Stimulated activated effector memory CD8-positive, alpha-beta T cell treated with anti-CD3 and anti-CD28 coated beads, Interleukin-12 subunit alpha, Interleukin-12 subunit beta, amount 100 ng/mL, for 72 hours (primary cell): ENCODE measurements at regions not wholly inside any gene's neighbourhood (a gene's known extent, or its start where the extent isn't known, plus 50 kb on each side); places are given as distances from the start of the nearest gene placed in this dataset.
A peak's percentile ranks its signal among the peaks of the same experiment; 100 is the strongest.

Source experiments
- ATAC-seq: fragments of 150-1000 bp; cut with Tn5 transposase; 2 replicates; pipeline ENCODE4 v1.10.0; 2021
- DNase-seq, 2 donors: peaks; one replicate each; pipeline ENCODE4 v3.0.0; 2021 to 2022; ENCODE audit warnings: low spot score in 2 of 2
- H3K27ac Mint-ChIP-seq: one replicate; pipeline ENCODE4 v1.8.0; 2022; ENCODE audit warnings: mild to moderate bottlenecking, mixed read lengths
- H3K36me3 Mint-ChIP-seq: one replicate; pipeline ENCODE4 v1.8.0; 2022; ENCODE audit warnings: mild to moderate bottlenecking, mixed read lengths
- H3K4me1 Mint-ChIP-seq: one replicate; pipeline ENCODE4 v1.8.0; 2022; ENCODE audit warnings: mixed read lengths
- H3K4me3 Mint-ChIP-seq: one replicate; pipeline ENCODE4 v1.8.0; 2022; ENCODE audit warnings: mild to moderate bottlenecking, mixed read lengths
- H3K9me3 Mint-ChIP-seq: one replicate; pipeline ENCODE4 v1.8.0; 2022; ENCODE audit warnings: mixed read lengths

- ATAC-seq (no peak), DNase-seq (no peak)
- Mint-ChIP-seq H3K27ac (peak overlapping the region; percentile 60), H3K36me3 (no peaks in the 10 kb centered on the region), H3K9me3 (no peaks in the 10 kb centered on the region), H3K4me1 (peaks cover 36% of the 10 kb centered on the region), H3K4me3 (no peak overlapping the region)
Measured at GRCh38 chr13:33639158-33639557, 178.8 kb upstream of the RFC3 start.

- Mint-ChIP-seq H3K9me3 (no peaks in the 10 kb centered on the region), H3K4me3 (peak overlapping the region; percentile 3), H3K4me1 (peaks cover 41% of the 10 kb centered on the region), H3K27ac (peak overlapping the region; percentile 0), H3K36me3 (no peaks in the 10 kb centered on the region)
- ATAC-seq (peak; percentile 93), DNase-seq (peak in 1 of 2 donors; percentile 60)
Measured at GRCh38 chr13:33639626-33640080, 178.3 kb upstream of the RFC3 start.

DNA sequence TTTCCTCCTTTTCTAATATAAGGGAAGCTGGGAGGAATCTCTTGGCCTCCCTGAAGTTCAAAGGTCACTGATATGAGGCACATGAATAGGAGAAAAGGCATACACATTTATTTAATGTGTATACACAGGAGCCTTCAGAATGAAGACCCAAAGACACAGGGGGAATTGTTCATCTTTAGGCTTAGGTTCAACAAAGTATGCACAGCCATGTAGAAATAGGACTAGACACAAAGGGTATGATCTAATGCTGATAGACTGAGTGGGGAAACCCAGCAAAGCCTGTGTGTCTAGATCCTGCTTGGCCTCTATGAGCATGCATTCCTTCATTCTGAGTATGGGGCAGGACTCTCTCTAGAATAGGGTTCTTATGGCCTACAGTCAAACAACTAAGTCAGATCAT, 177.1 kb upstream of the RFC3 start:
- no peak for ATAC-seq
- H3K4me1 Mint-ChIP-seq, result peaks cover 49% of the 10 kb centered on the region
- DNase-seq, result no peak
- peak overlapping the region; percentile 0 for H3K27ac Mint-ChIP-seq
- no peak overlapping the region for H3K4me3 Mint-ChIP-seq
- H3K36me3 Mint-ChIP-seq, result no peaks in the 10 kb centered on the region
- no peaks in the 10 kb centered on the region for H3K9me3 Mint-ChIP-seq

GRCh38 chr13:33642374-33643065, 175.4 kb upstream of the RFC3 start:
- no peaks in the 10 kb centered on the region for H3K36me3 Mint-ChIP-seq
- H3K4me1 Mint-ChIP-seq, result peaks cover 43% of the 10 kb centered on the region
- H3K27ac Mint-ChIP-seq, result no peak overlapping the region
- no peak overlapping the region for H3K4me3 Mint-ChIP-seq
- H3K9me3 Mint-ChIP-seq, result no peaks in the 10 kb centered on the region
- no peak for DNase-seq
- ATAC-seq, result no peak

DNA sequence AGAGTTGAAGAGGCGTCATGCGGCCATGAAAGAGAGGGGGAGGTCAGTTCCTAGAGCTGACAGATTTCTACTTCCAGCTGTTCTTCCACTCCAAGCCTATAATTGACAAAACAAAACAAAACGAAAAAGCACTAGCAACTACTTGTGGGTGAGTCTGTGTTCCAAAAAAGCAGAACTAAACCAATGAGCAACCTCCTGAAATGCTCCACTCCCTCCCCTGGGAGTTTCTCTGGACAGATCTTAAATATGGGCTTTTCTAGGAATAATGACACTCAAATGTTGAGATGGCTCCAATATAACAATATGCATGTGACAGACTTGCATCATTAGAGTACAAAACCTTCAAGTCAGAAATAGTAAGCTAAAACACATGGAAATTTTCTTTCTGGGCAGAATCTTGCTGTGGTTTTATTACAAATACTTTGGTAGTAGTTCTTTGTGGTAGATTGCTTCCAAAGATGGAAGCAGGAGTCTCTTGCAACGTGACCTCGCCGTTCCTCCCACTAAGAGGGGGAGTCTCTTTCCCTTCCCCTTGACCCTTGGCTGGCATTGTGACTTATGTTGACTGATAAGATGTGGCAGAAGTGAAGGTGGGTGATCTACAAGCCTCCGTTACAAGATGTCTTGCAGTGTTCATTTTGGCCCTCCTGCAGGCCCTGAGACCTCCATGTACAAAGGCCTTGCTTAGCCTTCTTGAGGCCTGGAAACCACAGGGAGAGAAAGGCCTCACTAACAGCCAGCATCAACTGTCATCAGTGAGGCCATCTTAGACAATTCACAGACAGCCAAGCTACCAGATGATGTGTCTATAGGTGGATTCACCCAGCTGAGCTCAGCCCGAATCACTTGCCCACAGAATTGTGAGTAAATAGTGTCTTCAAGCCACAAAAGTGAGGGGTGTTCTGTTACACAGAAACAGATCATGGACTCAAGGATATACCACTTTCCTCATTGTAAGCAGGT, 173.1 kb upstream of the RFC3 start:
- DNase-seq (no peak), ATAC-seq (peak; percentile 95)
- H3K27ac Mint-ChIP-seq, result no peak overlapping the region

GRCh38 chr13:33645591-33646554, 172.1 kb upstream of the RFC3 start:
- ATAC-seq (no peak), DNase-seq (no peak)
- no peaks in the 10 kb centered on the region for H3K9me3 Mint-ChIP-seq
- H3K4me1 Mint-ChIP-seq, result peaks cover 20% of the 10 kb centered on the region
- H3K27ac Mint-ChIP-seq, result no peak overlapping the region
- H3K36me3 Mint-ChIP-seq, result no peaks in the 10 kb centered on the region
- no peak overlapping the region for H3K4me3 Mint-ChIP-seq

More for the DNA sequence above, 173.1 kb upstream of the RFC3 start:
- Mint-ChIP-seq H3K9me3 (no peaks in the 10 kb centered on the region), H3K4me3 (no peak overlapping the region), H3K4me1 (peaks cover 30% of the 10 kb centered on the region), H3K36me3 (no peaks in the 10 kb centered on the region)

DNA sequence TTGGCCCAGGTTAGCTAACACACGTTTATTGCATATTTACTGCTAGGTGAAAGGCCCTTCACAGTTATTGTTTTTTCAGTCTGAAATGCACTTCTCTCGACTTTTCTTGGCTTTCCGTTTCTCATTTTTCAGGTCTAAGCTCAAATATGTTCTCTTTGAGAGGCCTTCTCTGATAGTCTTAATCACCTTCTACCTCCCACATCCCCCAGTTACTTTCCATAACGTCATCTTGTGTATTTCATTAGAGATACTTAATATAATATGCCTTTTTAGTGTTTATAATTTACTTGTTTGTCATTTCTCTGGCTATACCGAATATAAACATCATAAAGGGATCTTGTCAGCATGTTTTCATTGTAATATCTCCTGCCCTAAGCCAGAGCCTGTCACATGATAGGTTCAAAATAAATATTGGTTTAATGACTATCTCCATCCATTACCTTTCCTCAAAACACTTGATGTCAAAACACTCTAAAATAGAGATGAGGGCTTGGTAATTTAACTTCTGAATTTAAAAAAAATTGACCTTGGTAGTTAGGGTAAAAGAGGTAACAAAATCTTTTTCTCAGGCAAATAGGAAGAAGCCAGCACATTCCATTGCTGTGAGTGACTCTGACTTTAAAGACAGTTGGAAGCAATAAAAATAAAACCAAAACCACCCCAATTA, 168.6 kb upstream of the RFC3 start:
- H3K4me3 Mint-ChIP-seq, result no peak overlapping the region
- DNase-seq (no peak), ATAC-seq (no peak)
- H3K9me3 Mint-ChIP-seq, result no peaks in the 10 kb centered on the region
- H3K4me1 Mint-ChIP-seq, result peaks cover 12% of the 10 kb centered on the region
- no peak overlapping the region for H3K27ac Mint-ChIP-seq
- H3K36me3 Mint-ChIP-seq, result no peaks in the 10 kb centered on the region

- DNase-seq, result no peak
- no peaks in the 10 kb centered on the region for H3K9me3 Mint-ChIP-seq
- no peak overlapping the region for H3K27ac Mint-ChIP-seq
- no peak for ATAC-seq
- no peaks in the 10 kb centered on the region for H3K36me3 Mint-ChIP-seq
- H3K4me1 Mint-ChIP-seq, result no peaks in the 10 kb centered on the region
- no peak overlapping the region for H3K4me3 Mint-ChIP-seq
Measured at GRCh38 chr13:33651766-33652165, 166.2 kb upstream of the RFC3 start.

DNA sequence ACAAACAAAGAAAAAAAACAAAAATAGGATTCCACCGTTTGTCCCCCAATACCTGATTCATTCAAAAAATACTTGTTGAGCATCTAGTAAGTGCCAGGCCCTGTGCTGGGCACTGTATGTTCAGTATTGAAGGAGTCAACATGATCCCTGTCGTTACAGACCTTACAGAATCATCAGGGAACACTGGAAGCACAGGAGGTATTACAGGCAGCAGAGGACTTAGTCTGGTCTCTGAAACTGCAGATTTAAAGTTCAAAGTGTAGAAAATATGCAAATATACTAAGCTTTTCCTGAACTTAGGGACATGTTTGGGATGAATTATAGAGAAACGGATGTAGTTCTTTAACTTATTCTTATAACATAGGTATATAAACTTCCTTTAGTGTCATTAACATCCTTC, 160.7 kb upstream of the RFC3 start:
- no peak for DNase-seq
- no peak for ATAC-seq
- H3K4me1 Mint-ChIP-seq, result no peaks in the 10 kb centered on the region
- H3K4me3 Mint-ChIP-seq, result no peak overlapping the region
- no peaks in the 10 kb centered on the region for H3K9me3 Mint-ChIP-seq
- no peak overlapping the region for H3K27ac Mint-ChIP-seq
- H3K36me3 Mint-ChIP-seq, result no peaks in the 10 kb centered on the region

- DNase-seq, result no peak
- H3K9me3 Mint-ChIP-seq, result no peaks in the 10 kb centered on the region
- ATAC-seq, result no peak
- no peak overlapping the region for H3K4me3 Mint-ChIP-seq
- H3K36me3 Mint-ChIP-seq, result no peaks in the 10 kb centered on the region
- no peaks in the 10 kb centered on the region for H3K4me1 Mint-ChIP-seq
- no peak overlapping the region for H3K27ac Mint-ChIP-seq
Measured at GRCh38 chr13:33659466-33659865, 158.5 kb upstream of the RFC3 start.

DNA sequence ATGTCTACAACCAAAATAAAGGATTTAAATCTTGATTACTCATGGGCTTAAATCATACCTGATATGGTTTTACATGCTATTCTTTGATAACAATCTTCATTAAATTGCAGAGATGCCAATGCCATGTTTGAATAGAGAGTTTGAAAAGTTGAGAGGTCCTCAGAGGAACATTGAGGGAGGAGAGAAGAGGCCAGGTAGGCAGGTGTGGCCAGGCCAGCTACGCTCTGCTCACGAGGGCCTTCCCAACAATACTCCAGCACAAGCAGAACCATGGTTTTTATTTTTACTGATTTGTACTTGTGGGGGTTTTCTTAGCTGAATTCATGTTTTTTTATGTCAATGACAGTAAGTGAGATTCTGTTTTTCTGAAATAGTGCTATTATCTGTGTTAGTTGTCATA, 158.1 kb upstream of the RFC3 start:
- H3K4me3 Mint-ChIP-seq, result no peak overlapping the region

DNA sequence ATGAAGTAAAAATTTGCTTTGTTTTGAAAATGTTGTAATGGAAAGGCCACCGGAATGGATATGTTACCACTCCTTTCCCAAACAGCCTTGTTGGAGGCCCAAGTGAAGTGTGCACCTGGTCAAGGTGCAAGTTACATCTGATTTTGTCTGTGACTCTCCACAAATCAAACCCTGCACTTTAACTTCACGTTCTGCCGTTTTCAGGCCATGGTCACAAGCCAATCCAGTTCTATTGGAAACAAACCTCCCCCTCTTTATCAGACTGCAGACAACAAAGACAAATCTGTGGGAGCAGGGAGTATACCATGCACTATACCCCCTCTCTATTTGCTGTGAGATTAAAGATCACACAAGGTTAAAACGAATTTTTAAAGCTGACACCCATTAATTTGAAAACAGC, 155.6 kb upstream of the RFC3 start:
- Mint-ChIP-seq H3K4me1 (peaks cover 5% of the 10 kb centered on the region), H3K4me3 (no peak overlapping the region), H3K36me3 (no peaks in the 10 kb centered on the region), H3K27ac (no peak overlapping the region), H3K9me3 (no peaks in the 10 kb centered on the region)
- DNase-seq (no peak), ATAC-seq (no peak)

More for the DNA sequence above, 158.1 kb upstream of the RFC3 start:
- no peak for ATAC-seq
- Mint-ChIP-seq H3K4me1 (no peaks in the 10 kb centered on the region), H3K27ac (no peak overlapping the region), H3K9me3 (no peaks in the 10 kb centered on the region), H3K36me3 (no peaks in the 10 kb centered on the region)
- no peak for DNase-seq

- DNase-seq, result no peak
- ATAC-seq, result no peak
- Mint-ChIP-seq H3K4me1 (peaks cover 9% of the 10 kb centered on the region), H3K27ac (no peak overlapping the region), H3K36me3 (no peaks in the 10 kb centered on the region), H3K9me3 (no peaks in the 10 kb centered on the region), H3K4me3 (no peak overlapping the region)
Measured at GRCh38 chr13:33665626-33666175, 152.2 kb upstream of the RFC3 start.

GRCh38 chr13:33671560-33671959, 146.4 kb upstream of the RFC3 start:
- Mint-ChIP-seq H3K4me3 (no peak overlapping the region), H3K4me1 (peaks cover 14% of the 10 kb centered on the region), H3K27ac (no peak overlapping the region), H3K36me3 (no peaks in the 10 kb centered on the region), H3K9me3 (no peaks in the 10 kb centered on the region)
- ATAC-seq (no peak), DNase-seq (no peak)
